NCI-H2107 (cell line): ENCODE measurements at regions not wholly inside any gene's neighbourhood (a gene's known extent, or its start where the extent isn't known, plus 50 kb on each side); places are given as distances from the start of the nearest gene placed in this dataset.
"Not testable (repeated sequence)": the region's sequence is repeated elsewhere in the genome, so short reads cannot be mapped to it uniquely, and the experiment has no call there.

Source experiments
- DNase-seq: peaks from one replicate; lab custom pipeline; 2025; lab: John Stamatoyannopoulos, UW

- DNase-seq, result no peak
Measured at GRCh38 chr1:95903060-95903459, 669.0 kb downstream of the RWDD3 start.

- DNase-seq, result no peak
Measured at GRCh38 chr1:95905818-95906395, 671.9 kb downstream of the RWDD3 start.

- DNase-seq, result not testable (repeated sequence)
Measured at GRCh38 chr1:95911739-95912138, 677.7 kb downstream of the RWDD3 start.

DNA sequence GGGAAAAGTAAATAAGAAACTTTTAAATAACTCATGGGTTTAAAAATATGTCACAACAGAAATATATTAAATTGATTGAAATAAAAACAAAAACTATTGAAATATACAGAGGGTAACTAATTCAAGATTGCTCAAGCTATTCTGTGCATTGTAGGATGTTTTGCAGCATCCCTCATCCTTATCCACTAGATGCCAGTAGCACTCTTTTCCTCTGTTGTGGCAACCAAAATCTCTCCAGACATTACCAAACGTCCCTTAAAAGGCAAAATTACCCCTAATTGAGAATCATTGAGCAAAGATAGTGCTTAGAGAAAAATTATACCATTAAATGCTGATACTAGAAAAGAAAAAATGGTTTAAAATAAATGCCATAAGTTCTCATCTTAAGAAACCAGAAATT lies 682.6 kb downstream of the RWDD3 start:
- DNase-seq, result no peak

GRCh38 chr1:95924684-95925083 lies 690.7 kb downstream of the RWDD3 start:
- DNase-seq, result no peak

- DNase-seq, result no peak
Measured at GRCh38 chr1:95926331-95926730, 692.3 kb downstream of the RWDD3 start.

DNA sequence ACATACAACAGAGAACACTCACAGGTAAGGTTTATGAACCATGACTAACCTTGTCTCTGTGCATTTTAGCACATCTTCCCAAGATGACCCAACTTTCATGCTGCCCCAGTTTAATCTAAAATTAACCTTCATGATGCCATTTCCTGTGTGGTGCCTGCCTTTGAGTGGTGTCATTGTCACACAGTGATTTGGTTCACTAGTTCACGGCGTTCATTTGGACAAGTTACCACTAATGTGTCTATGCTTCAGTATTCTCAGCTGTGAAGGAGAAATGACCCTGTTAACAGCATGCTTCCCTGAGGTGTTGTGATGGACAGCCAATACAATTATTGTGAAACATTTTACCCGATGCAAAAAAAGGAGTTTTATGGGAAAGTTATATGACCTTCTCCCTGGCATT lies 693.1 kb downstream of the RWDD3 start:
- DNase-seq, result no peak

DNA sequence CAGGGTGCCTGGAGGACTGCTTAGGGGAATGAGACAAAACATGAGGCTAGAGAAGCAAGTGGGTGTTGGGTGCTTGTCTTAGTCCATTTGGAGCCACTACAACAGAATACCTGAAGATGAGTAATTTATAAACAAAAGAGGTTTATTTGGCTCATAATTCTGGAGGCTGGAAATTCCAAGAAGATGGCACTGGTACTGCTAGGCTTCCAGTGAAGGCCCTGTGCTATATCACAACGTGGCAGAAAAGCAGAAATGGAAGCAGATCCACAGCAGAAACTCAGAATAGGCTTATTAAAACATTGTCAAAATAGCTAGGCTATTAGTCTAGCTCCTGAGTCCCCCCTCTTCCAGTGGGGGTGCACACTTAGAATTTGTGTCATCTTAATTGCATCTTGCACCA lies 701.7 kb downstream of the RWDD3 start:
- no peak for DNase-seq

GRCh38 chr1:95941121-95941798 lies 707.2 kb downstream of the RWDD3 start:
- DNase-seq, result no peak

GRCh38 chr1:95948023-95948422 lies 714.0 kb downstream of the RWDD3 start:
- no peak for DNase-seq

DNA sequence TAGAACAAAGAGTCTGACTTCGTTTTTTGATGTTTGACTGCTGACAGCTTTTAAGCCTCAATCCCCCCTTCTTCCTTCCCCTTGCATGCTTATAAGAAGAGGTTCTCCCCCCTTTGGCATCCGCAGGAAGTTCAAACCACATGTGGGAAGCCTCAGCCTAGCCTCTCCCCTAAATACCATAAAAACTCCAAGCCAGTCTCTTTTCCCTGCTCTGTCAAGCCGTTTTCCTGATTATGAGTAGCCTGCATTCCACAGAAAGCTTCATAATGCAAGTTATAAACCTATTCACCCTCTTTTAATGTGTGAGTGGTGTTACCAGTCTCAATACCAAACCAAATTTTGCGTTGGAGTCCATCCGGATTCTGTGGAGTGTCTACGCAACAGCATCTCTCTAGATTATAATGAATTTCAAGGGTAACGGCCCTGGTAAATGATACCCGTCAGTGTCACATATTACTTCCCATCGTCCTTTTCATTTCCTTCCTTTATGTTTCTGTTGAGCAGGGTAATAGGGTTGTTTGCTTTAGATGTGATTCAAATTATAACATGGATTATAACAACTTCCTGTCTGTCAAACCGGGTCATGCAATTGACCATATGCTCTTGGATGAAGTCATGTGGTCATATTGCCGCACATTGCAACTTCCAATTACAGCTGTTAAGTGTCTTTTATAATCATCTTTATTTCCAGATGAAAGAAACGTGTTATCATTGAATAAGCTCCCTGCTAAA lies 717.5 kb downstream of the RWDD3 start:
- DNase-seq, result no peak

DNA sequence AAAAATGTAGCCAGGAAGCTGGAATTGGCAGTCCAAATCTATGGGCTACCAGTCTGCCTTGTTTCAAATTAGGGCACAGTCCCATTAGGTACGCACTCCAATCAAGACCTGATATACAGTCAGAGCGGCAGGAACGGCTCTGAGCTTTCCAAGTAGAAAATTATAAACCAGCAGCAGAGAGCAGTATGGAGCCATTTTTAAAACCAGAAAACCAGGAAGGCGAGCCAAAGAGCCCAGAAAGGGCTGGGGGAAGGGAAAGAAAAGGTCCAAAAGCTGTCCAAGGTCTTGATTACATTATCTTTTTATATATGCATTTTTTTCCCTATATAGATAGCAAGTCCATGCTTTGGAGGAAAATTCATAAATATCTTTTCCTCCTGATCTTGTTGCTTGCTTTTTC lies 719.0 kb downstream of the RWDD3 start:
- DNase-seq, result no peak

- no peak for DNase-seq
Measured at GRCh38 chr1:95954585-95954984, 720.6 kb downstream of the RWDD3 start.

DNA sequence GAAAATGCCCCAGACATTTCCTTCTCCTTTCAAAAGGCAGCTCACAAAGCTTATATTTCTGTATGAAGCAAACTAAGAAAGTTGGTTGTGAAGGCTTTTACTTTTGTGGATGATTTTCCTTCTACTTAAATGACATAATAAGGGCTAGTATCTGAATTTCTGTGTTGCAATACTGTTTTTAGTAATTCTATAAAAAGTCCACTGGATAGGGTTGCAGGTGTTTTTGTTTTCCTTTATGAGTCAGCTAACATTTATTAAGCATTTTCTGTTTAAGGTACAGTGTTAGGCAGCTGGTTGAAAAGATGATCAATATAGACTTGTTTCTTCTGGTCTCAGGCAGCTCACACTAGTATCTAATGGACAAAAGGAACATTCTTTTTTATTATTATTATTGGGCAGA lies 722.2 kb downstream of the RWDD3 start:
- no peak for DNase-seq

DNA sequence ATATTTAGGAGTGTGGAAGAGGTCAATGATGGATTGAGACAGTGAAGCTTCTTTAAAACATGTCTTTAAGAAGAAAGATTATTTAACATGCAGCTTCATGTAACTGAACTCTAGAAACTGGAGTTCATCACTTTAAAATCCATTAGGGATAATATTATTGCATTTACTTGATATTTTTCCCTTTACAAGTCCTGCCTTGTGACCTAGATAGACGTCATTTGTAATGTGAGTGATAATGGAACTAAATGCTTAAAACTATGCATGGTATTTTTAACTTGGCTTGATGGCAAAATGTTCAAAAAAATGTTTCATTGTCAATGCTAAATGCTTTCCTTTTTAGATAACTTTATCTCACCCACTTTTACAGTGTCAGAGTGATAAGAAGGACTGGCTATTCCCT lies 723.7 kb downstream of the RWDD3 start:
- no peak for DNase-seq

- DNase-seq, result no peak
Measured at GRCh38 chr1:95966866-95967265, 732.9 kb downstream of the RWDD3 start.

- no peak for DNase-seq
Measured at GRCh38 chr1:95974586-95974985, 740.6 kb downstream of the RWDD3 start.

- no peak for DNase-seq
Measured at GRCh38 chr1:95982711-95983110, 738.9 kb upstream of the PTBP2 start.

DNA sequence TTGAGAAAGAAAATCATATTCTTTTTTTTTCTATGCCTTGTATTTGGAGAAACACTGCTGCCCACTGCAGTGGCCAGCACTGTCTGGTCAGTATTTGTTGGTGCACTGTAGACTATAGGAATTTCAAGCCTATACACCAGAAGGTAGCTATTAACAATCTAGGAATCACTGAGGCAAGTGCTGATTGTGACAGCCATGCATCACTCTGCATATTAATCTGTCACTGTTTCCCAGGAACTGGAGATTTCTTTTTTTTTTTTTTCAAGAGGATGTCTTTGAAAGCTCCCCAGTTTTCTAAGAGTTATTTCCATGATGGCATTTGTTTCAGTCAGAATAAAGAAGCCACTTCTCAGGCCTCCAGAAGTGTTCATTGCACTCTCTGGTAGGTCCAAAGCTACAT lies 737.8 kb upstream of the PTBP2 start:
- no peak for DNase-seq

- DNase-seq, result no peak
Measured at GRCh38 chr1:95984798-95985374, 736.7 kb upstream of the PTBP2 start.

GRCh38 chr1:95990033-95990432 lies 731.6 kb upstream of the PTBP2 start:
- DNase-seq, result no peak

DNA sequence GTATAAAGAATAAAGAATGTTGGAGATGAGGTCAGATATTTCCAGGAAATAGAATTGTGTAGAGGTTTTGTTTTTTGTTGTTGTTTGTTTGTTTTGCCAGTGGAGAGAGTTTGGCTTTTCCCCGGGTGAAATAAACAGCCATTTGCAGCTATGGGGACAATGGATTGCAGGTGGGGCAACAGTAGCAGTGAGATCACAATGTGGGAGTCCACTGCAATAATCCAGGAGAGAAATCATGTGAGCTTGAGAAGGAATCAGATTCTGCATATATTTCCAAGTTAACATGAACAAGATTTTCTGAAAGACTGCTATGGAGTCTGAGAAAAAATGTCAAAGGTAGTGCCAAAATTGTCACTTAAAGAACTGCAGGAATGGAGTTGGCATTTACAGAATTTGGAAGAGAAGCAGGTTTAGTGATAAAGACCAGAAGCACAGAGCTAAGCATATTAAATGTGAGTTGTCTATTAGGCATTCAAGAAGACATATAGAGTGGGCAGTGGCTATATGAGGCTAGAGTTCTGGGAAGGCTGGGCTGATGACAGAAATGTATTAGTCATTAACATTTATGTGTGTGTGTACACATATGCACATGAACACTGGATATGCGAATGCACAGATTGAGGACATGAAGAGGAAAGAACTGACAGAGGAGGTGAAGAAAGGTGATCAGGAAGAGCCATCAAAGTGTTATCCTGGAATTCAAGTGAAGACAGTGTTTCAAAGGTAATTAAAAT lies 729.6 kb upstream of the PTBP2 start:
- DNase-seq, result no peak
